Ovary (tissue), 3 donors: ENCODE measurements at regions not wholly inside any gene's neighbourhood (a gene's known extent, or its start where the extent isn't known, plus 50 kb on each side); places are given as distances from the start of the nearest gene placed in this dataset.

Source experiments
- EP300 ChIP-seq: sonication (generic); formaldehyde crosslinking; IDR thresholded peaks from one replicate; pipeline ENCODE4 v1.6.1; 2017; ENCODE audit warnings: antibody characterized with exemption
- POLR2A ChIP-seq: fragments of 450-650 bp; IDR thresholded peaks from one replicate; pipeline ENCODE4 v1.6.1; 2017; ENCODE audit warnings: antibody characterized with exemption, mild to moderate bottlenecking, moderate library complexity
- TF ChIP-seq, protein P1 (sequence below), 3 donors: fragments of 450-650 bp in 2 of 3; fragments of 200-600 bp in 1 of 3; IDR thresholded peaks; one replicate each; pipeline versions ENCODE4 v1.5.1 to v1.8.0; 2016 to 2022; ENCODE audit warnings: antibody characterized with exemption in 3 of 3, mild to moderate bottlenecking in 1 of 3
- donor health status: DM: no; HTN: no; CAD: no.

DNA sequence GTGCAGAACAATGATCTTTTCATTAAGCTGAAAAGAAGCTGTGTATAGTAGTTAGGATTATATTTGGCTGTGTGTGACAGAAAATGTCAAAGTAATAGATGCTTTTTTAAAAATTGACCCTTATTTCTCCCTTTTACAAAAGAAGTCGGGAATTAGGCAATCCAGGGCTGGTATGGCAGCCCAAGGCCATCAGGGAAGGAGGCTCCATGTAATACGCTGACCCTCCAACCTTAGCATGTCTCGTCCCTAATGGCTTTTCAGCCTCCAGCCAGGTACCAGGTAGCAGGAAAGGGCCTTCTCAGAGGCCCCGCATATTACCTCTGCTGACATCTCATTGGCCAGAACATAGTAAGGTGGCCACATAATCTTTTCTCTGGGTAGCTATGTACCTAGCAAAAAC, 79.7 kb downstream of the VCPKMT start:
- TF ChIP-seq, protein P1, sequence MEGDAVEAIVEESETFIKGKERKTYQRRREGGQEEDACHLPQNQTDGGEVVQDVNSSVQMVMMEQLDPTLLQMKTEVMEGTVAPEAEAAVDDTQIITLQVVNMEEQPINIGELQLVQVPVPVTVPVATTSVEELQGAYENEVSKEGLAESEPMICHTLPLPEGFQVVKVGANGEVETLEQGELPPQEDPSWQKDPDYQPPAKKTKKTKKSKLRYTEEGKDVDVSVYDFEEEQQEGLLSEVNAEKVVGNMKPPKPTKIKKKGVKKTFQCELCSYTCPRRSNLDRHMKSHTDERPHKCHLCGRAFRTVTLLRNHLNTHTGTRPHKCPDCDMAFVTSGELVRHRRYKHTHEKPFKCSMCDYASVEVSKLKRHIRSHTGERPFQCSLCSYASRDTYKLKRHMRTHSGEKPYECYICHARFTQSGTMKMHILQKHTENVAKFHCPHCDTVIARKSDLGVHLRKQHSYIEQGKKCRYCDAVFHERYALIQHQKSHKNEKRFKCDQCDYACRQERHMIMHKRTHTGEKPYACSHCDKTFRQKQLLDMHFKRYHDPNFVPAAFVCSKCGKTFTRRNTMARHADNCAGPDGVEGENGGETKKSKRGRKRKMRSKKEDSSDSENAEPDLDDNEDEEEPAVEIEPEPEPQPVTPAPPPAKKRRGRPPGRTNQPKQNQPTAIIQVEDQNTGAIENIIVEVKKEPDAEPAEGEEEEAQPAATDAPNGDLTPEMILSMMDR (IDR thresholded peaks at IDR 0.05), result no peak
- TF ChIP-seq EP300 (no peak), POLR2A (no peak)
